MM.1S (cell line): ENCODE measurements at regions not wholly inside any gene's neighbourhood (a gene's known extent, or its start where the extent isn't known, plus 50 kb on each side); places are given as distances from the start of the nearest gene placed in this dataset.
"Not testable (repeated sequence)": the region's sequence is repeated elsewhere in the genome, so short reads cannot be mapped to it uniquely, and the experiment has no call there.

Experiments
- DNase-seq: peaks from one replicate; pipeline ENCODE4 v3.0.0-alpha.2; 2015
- H2AFZ ChIP-seq: fragments of 300-600 bp; sonication (generic); 2 replicates; pipeline ENCODE4 v1.6.0; 2016; ENCODE audit warnings: antibody characterized with exemption, low read length
- H3F3A ChIP-seq: fragments of 300-600 bp; sonication (generic); 2 replicates; pipeline ENCODE4 v1.6.1; 2016; ENCODE audit warnings: mild to moderate bottlenecking, antibody characterized with exemption, low read length, moderate library complexity, mixed read lengths; ENCODE audit not compliant: insufficient read depth
- H3K27ac ChIP-seq: fragments of 300-600 bp; sonication (generic); 2 replicates; pipeline ENCODE4 v1.5.1; 2016; ENCODE audit warnings: mild to moderate bottlenecking, low read length
- H3K27me3 ChIP-seq: fragments of 300-600 bp; sonication (generic); replicated peaks from 2 replicates; pipeline ENCODE4 v1.6.0; 2016; ENCODE audit warnings: low read length; ENCODE audit not compliant: insufficient read depth
- H3K36me3 ChIP-seq: fragments of 300-600 bp; sonication (generic); replicated peaks from 2 replicates; pipeline ENCODE4 v1.6.1; 2016; ENCODE audit warnings: mild to moderate bottlenecking, low read length, mixed read lengths; ENCODE audit not compliant: insufficient read depth
- H3K4me1 ChIP-seq: fragments of 300-600 bp; sonication (generic); 2 replicates; pipeline ENCODE4 v1.6.1; 2016; ENCODE audit warnings: low read length, mixed read lengths
- H3K4me2 ChIP-seq: fragments of 300-600 bp; sonication (generic); 2 replicates; pipeline ENCODE4 v1.6.0; 2016; ENCODE audit warnings: low read depth, low read length
- H3K4me3 ChIP-seq: fragments of 300-600 bp; sonication (generic); 2 replicates; pipeline ENCODE4 v1.5.1; 2016; ENCODE audit warnings: low read length, mixed read lengths
- H3K79me2 ChIP-seq: fragments of 300-600 bp; sonication (generic); 2 replicates; pipeline ENCODE4 v1.6.1; 2016; ENCODE audit warnings: mixed run types, low read length, mixed read lengths
- H3K9ac ChIP-seq: fragments of 300-600 bp; sonication (generic); 2 replicates; pipeline ENCODE4 v1.6.1; 2016; ENCODE audit warnings: low read length, mixed read lengths
- H3K9me2 ChIP-seq: fragments of 300-600 bp; sonication (generic); replicated peaks from 2 replicates; pipeline ENCODE4 v1.6.1; 2016; ENCODE audit warnings: mild to moderate bottlenecking, low read length, mixed read lengths; ENCODE audit not compliant: insufficient read depth
- H3K9me3 ChIP-seq: fragments of 300-600 bp; sonication (generic); replicated peaks from 2 replicates; pipeline ENCODE4 v1.6.1; 2016; ENCODE audit warnings: mild to moderate bottlenecking, low read length, mixed read lengths; ENCODE audit not compliant: insufficient read depth
- H4K20me1 ChIP-seq: fragments of 300-600 bp; sonication (generic); 2 replicates; pipeline ENCODE4 v1.6.1; 2016; ENCODE audit warnings: mild to moderate bottlenecking, low read length, moderate library complexity, mixed read lengths; ENCODE audit not compliant: insufficient read depth
- EZH2 ChIP-seq: fragments of 300-600 bp; sonication (generic); optimal IDR thresholded peaks from 2 replicates; pipeline ENCODE3; 2017; ENCODE audit warnings: low read depth, mild to moderate bottlenecking, antibody characterized with exemption, low read length, mixed read lengths
- EZH2phosphoT487 ChIP-seq: fragments of 300-600 bp; sonication (generic); IDR thresholded peaks from 2 replicates; pipeline ENCODE4 v1.6.1; 2018; ENCODE audit warnings: antibody characterized with exemption, low read length
- TF ChIP-seq, protein P1 (sequence below): fragments of 300-600 bp; sonication (generic); IDR thresholded peaks from 2 replicates; pipeline ENCODE4 v1.5.1; 2016; ENCODE audit warnings: antibody characterized with exemption, low read length, mixed read lengths

DNA sequence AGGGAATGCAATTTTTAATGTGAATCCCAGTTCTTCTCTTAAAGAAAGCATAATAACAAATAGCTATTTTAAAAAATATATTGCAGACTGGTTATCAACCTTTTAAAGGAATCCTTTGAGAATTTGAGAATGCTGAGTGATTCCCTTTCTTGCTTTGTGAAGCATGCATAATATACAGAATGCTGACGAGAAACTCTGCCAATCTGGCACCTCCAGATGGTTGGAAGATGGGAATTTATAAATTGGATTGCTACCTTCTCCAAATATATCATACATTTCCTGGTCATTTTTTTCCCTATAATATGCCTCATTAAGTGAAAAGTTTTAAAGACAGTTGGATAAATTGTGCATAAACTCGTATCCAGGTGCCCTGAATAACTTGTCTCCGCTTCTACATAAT is 333.9 kb upstream of the ARPP21 start:
- H4K20me1 ChIP-seq = no peaks in the 10 kb centered on the region
- H3F3A ChIP-seq = no peaks in the 10 kb centered on the region
- H3K36me3 ChIP-seq = no peaks in the 10 kb centered on the region
- no peak overlapping the region for H3K27ac ChIP-seq
- no peaks in the 10 kb centered on the region for H3K27me3 ChIP-seq
- H3K79me2 ChIP-seq = no peaks in the 10 kb centered on the region
- H3K4me1 ChIP-seq = no peaks in the 10 kb centered on the region
- TF ChIP-seq EZH2phosphoT487 (no peak), EZH2 (no peak)
- TF ChIP-seq, protein P1, sequence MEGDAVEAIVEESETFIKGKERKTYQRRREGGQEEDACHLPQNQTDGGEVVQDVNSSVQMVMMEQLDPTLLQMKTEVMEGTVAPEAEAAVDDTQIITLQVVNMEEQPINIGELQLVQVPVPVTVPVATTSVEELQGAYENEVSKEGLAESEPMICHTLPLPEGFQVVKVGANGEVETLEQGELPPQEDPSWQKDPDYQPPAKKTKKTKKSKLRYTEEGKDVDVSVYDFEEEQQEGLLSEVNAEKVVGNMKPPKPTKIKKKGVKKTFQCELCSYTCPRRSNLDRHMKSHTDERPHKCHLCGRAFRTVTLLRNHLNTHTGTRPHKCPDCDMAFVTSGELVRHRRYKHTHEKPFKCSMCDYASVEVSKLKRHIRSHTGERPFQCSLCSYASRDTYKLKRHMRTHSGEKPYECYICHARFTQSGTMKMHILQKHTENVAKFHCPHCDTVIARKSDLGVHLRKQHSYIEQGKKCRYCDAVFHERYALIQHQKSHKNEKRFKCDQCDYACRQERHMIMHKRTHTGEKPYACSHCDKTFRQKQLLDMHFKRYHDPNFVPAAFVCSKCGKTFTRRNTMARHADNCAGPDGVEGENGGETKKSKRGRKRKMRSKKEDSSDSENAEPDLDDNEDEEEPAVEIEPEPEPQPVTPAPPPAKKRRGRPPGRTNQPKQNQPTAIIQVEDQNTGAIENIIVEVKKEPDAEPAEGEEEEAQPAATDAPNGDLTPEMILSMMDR = no peak
- H3K4me3 ChIP-seq = no peak overlapping the region
- no peak for DNase-seq
- no peak overlapping the region for H3K4me2 ChIP-seq
- H2AFZ ChIP-seq = no peak overlapping the region
- no peaks in the 10 kb centered on the region for H3K9me3 ChIP-seq
- H3K9ac ChIP-seq = no peak overlapping the region
- no peaks in the 10 kb centered on the region for H3K9me2 ChIP-seq

DNA sequence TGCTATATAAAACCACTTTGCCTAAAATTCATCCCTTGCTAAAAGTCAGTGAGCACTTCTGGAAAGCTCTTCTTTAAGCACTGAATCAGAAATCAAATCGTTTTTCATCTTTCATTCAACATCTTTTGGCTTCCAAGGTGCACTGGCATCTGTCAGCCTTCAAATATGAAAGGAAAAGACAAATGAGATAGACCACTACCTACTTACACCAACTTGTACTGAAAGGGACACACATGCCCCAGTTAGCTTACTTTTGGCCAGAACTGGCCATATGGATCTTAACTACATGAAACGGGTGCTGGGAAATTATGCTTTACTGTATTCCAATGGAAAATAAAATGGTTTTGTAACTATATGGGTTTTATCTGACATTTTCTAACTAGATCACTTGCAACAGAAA is 332.0 kb upstream of the ARPP21 start:
- Histone ChIP-seq H3K4me3 (no peak overlapping the region), H3K27me3 (no peaks in the 10 kb centered on the region), H3K27ac (no peak overlapping the region), H3K9ac (no peak overlapping the region), H3K9me3 (no peaks in the 10 kb centered on the region), H4K20me1 (no peaks in the 10 kb centered on the region), H3K9me2 (no peaks in the 10 kb centered on the region), H3K4me1 (no peaks in the 10 kb centered on the region), H2AFZ (no peak overlapping the region), H3K79me2 (no peaks in the 10 kb centered on the region), H3K36me3 (no peaks in the 10 kb centered on the region), H3F3A (no peaks in the 10 kb centered on the region), H3K4me2 (no peak overlapping the region)
- DNase-seq = no peak
- TF ChIP-seq EZH2 (no peak), EZH2phosphoT487 (no peak)
- TF ChIP-seq, protein P1 = no peak

GRCh38 chr3:35316841-35317240 is 322.5 kb upstream of the ARPP21 start:
- not testable (repeated sequence) for H2AFZ ChIP-seq, H3K27me3 ChIP-seq, H3K4me1 ChIP-seq, H3K9me3 ChIP-seq, H3K4me2 ChIP-seq, DNase-seq, H3K36me3 ChIP-seq, H3K9me2 ChIP-seq, H3K79me2 ChIP-seq, H3F3A ChIP-seq, H4K20me1 ChIP-seq, H3K4me3 ChIP-seq, H3K9ac ChIP-seq, H3K27ac ChIP-seq

- H3K4me3 ChIP-seq = no peak overlapping the region
- H3K9me3 ChIP-seq = no peaks in the 10 kb centered on the region
- no peaks in the 10 kb centered on the region for H3K4me1 ChIP-seq
- H3K27me3 ChIP-seq = no peaks in the 10 kb centered on the region
- no peak overlapping the region for H3K9ac ChIP-seq
- no peak overlapping the region for H2AFZ ChIP-seq
- H3K9me2 ChIP-seq = no peaks in the 10 kb centered on the region
- no peaks in the 10 kb centered on the region for H3K79me2 ChIP-seq
- no peak overlapping the region for H3K4me2 ChIP-seq
- DNase-seq = no peak
- H3F3A ChIP-seq = no peaks in the 10 kb centered on the region
- TF ChIP-seq EZH2phosphoT487 (no peak), EZH2 (no peak)
- TF ChIP-seq, protein P1 = no peak
- no peaks in the 10 kb centered on the region for H3K36me3 ChIP-seq
- no peaks in the 10 kb centered on the region for H4K20me1 ChIP-seq
- H3K27ac ChIP-seq = no peak overlapping the region
Measured at GRCh38 chr3:35320646-35321407, 318.5 kb upstream of the ARPP21 start.
